GM10248 (cell line): ENCODE measurements at regions not wholly inside any gene's neighbourhood (a gene's known extent, or its start where the extent isn't known, plus 50 kb on each side); places are given as distances from the start of the nearest gene placed in this dataset.

Experiments
- CTCF ChIA-PET: fragments of 300-600 bp; sonication (Branson Sonifier 250); formaldehyde crosslinking; extraction: SDS; loops from one replicate; lab custom pipeline; 2021; ENCODE audit warnings: antibody characterized with exemption; lab: Yijun Ruan, JAX
- POLR2A ChIA-PET: fragments of 350-650 bp; sonication (Branson Sonifier 250); formaldehyde crosslinking; extraction: SDS; loops from one replicate; lab custom pipeline; 2020; ENCODE audit warnings: antibody characterized with exemption; lab: Yijun Ruan, JAX
- DNase-seq: peaks from one replicate; pipeline ENCODE4 v3.0.0; 2012; ENCODE audit errors: extremely low spot score
- CTCF ChIP-seq: IDR thresholded peaks from 2 replicates; pipeline ENCODE4 v1.5.1; 2012; ENCODE audit warnings: mild to moderate bottlenecking, low read depth; ENCODE audit errors: extremely low read depth, missing control alignments, control extremely low read depth

- no peak for DNase-seq
- no peak for TF ChIP-seq CTCF
- CTCF ChIA-PET = interaction anchor here (1.5 to 2.0 kb wide), 2 partner anchors 8 to 50 kb away, joined by 3 to 7 read pairs; no protein-coding TSS in a partner anchor
- POLR2A ChIA-PET = no interaction called here
Observed at GRCh38 chr2:67854103-67854743, 208.6 kb downstream of the C1D start.

GRCh38 chr2:67854798-67855197 lies 208.0 kb downstream of the C1D start:
- POLR2A ChIA-PET = no interaction called here
- CTCF ChIA-PET = interaction anchor here (2.0 kb wide), 1 partner anchor 9 kb away, joined by 7 read pairs; no protein-coding TSS in a partner anchor
- no peak for TF ChIP-seq CTCF
- no peak for DNase-seq

GRCh38 chr2:67856866-67857265 lies 205.9 kb downstream of the C1D start:
- CTCF ChIA-PET = interaction anchor here (1.0 to 2.1 kb wide), 3 partner anchors 9 to 15 kb away, joined by 4 to 5 read pairs (median 4); no protein-coding TSS in a partner anchor
- POLR2A ChIA-PET = no interaction called here
- DNase-seq = no peak

GRCh38 chr2:67857836-67858235 lies 205.0 kb downstream of the C1D start:
- no peak for TF ChIP-seq CTCF
- POLR2A ChIA-PET = no interaction called here
- CTCF ChIA-PET = interaction anchor here (1.0 to 2.1 kb wide), 3 partner anchors 8 to 14 kb away, joined by 4 to 5 read pairs (median 4); no protein-coding TSS in a partner anchor
- no peak for DNase-seq

More at GRCh38 chr2:67856866-67857265, 205.9 kb downstream of the C1D start:
- TF ChIP-seq CTCF = no peak

GRCh38 chr2:67858886-67859285 lies 203.9 kb downstream of the C1D start:
- ChIA-PET CTCF (interaction anchor here (2.1 kb wide), 1 partner anchor 13 kb away, joined by 5 read pairs; no protein-coding TSS in a partner anchor), POLR2A (no interaction called here)
- no peak for TF ChIP-seq CTCF
- DNase-seq = no peak

- no peak for TF ChIP-seq CTCF
- ChIA-PET CTCF (interaction anchor here (1.1 to 1.7 kb wide), 4 partner anchors 9 to 20 kb away, joined by 3 to 5 read pairs (median 4); no protein-coding TSS in a partner anchor), POLR2A (no interaction called here)
- no peak for DNase-seq
Observed at GRCh38 chr2:67865917-67866316, 196.9 kb downstream of the C1D start.
